HEK293T (cell line): ENCODE measurements at regions not wholly inside any gene's neighbourhood (a gene's known extent, or its start where the extent isn't known, plus 50 kb on each side); places are given as distances from the start of the nearest gene placed in this dataset.

Experiments used
- ARNT ChIP-seq: fragments of 450-650 bp; IDR thresholded peaks from 2 replicates; pipeline ENCODE4 v1.6.1; 2017; ENCODE audit warnings: mild to moderate bottlenecking
- BHLHE40 ChIP-seq: fragments of 450-650 bp; IDR thresholded peaks from 2 replicates; pipeline ENCODE4 v1.6.1; 2016; ENCODE audit warnings: mild to moderate bottlenecking, moderate library complexity, borderline replicate concordance
- ELF4 ChIP-seq: fragments of 450-650 bp; IDR thresholded peaks from 2 replicates; pipeline ENCODE4 v1.6.1; 2017; ENCODE audit warnings: antibody characterized with exemption
- FOXA1 ChIP-seq: fragments of 450-650 bp; IDR thresholded peaks from 2 replicates; pipeline ENCODE4 v1.6.1; 2016; ENCODE audit warnings: mild to moderate bottlenecking
- FOXK2 ChIP-seq: fragments of 450-650 bp; IDR thresholded peaks from 2 replicates; pipeline ENCODE4 v1.6.1; 2016; ENCODE audit warnings: mild to moderate bottlenecking
- HDGF ChIP-seq: fragments of 450-650 bp; IDR thresholded peaks from 2 replicates; pipeline ENCODE4 v1.6.1; 2017; ENCODE audit warnings: antibody characterized with exemption, borderline replicate concordance
- LEF1 ChIP-seq: fragments of 450-650 bp; IDR thresholded peaks from 2 replicates; pipeline ENCODE4 v1.6.1; 2017; ENCODE audit warnings: mild to moderate bottlenecking, borderline replicate concordance
- NFRKB ChIP-seq: fragments of 450-650 bp; IDR thresholded peaks from 2 replicates; pipeline ENCODE4 v1.6.1; 2016; ENCODE audit warnings: mild to moderate bottlenecking, moderate library complexity
- SP1 ChIP-seq: fragments of 450-650 bp; IDR thresholded peaks from 2 replicates; pipeline ENCODE4 v1.6.1; 2017
- SUZ12 ChIP-seq: fragments of 450-650 bp; IDR thresholded peaks from 2 replicates; pipeline ENCODE4 v1.6.1; 2016; ENCODE audit warnings: mild to moderate bottlenecking
- TARDBP ChIP-seq: fragments of 450-650 bp; IDR thresholded peaks from 2 replicates; pipeline ENCODE4 v1.6.1; 2016
- ZNF384 ChIP-seq: fragments of 450-650 bp; IDR thresholded peaks from 2 replicates; pipeline ENCODE4 v1.6.1; 2016
- TF ChIP-seq, protein P1 (sequence below): fragments of 450-650 bp; IDR thresholded peaks from 2 replicates; pipeline ENCODE4 v1.6.1; 2016

DNA sequence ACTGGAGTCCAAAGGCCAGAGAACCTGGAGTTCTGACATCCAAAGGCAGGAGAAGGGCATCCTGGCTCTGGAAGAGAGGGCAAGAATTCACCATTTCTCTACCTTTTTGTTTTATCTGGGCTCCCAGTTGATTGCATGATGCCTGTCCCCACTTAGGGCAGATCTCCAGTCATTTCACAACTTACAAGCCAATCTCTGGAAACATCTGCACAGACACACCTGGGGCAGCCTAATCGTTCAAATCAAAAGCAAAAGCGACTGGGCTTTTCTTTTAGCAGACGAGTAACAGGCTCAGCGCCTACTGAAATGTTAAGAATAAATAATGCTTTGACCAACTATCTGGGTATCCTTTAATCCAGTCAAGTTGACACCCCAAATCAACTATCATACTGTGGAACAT, 136.0 kb upstream of the NPY2R start:
- TF ChIP-seq SP1 (no peak), BHLHE40 (no peak), NFRKB (no peak), ARNT (no peak), LEF1 (no peak), ELF4 (no peak), FOXK2 (no peak), HDGF (no peak), TARDBP (no peak), SUZ12 (no peak), FOXA1 (no peak), ZNF384 (no peak)
- TF ChIP-seq, protein P1, sequence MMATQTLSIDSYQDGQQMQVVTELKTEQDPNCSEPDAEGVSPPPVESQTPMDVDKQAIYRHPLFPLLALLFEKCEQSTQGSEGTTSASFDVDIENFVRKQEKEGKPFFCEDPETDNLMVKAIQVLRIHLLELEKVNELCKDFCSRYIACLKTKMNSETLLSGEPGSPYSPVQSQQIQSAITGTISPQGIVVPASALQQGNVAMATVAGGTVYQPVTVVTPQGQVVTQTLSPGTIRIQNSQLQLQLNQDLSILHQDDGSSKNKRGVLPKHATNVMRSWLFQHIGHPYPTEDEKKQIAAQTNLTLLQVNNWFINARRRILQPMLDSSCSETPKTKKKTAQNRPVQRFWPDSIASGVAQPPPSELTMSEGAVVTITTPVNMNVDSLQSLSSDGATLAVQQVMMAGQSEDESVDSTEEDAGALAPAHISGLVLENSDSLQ, result no peak
